ENCODE measurements at regions not wholly inside any gene's neighbourhood (a gene's known extent, or its start where the extent isn't known, plus 50 kb on each side); places are given as distances from the start of the nearest gene placed in this dataset.

- no peak for TF ChIP-seq POLR2A (IDR thresholded peaks at IDR 0.05)
- TF ChIP-seq CTCF (IDR thresholded peaks at IDR 0.05): no peak
Observed at GRCh38 chr2:107093426-107093957, 207.5 kb upstream of the ST6GAL2 start.

Measured in stomach (tissue), 4 donors.